HUES64 (cell line): ENCODE measurements at regions not wholly inside any gene's neighbourhood (a gene's known extent, or its start where the extent isn't known, plus 50 kb on each side); places are given as distances from the start of the nearest gene placed in this dataset.
"Not testable (repeated sequence)": the region's sequence is repeated elsewhere in the genome, so short reads cannot be mapped to it uniquely, and the experiment has no call there.

ENCODE experiments used
- H3K27ac ChIP-seq: 2 replicates; pipeline ENCODE4 v1.7.0; 2013; ENCODE audit warnings: low read depth, low read length, inconsistent platforms
- H3K27me3 ChIP-seq: 2 replicates; pipeline ENCODE4 v1.6.1; 2013; ENCODE audit warnings: mild to moderate bottlenecking, low read length; ENCODE audit not compliant: insufficient read depth
- H3K36me3 ChIP-seq: 2 replicates; pipeline ENCODE4 v1.6.1; 2013; ENCODE audit warnings: mild to moderate bottlenecking, low read length; ENCODE audit not compliant: insufficient read depth
- H3K4me1 ChIP-seq: 2 replicates; pipeline ENCODE4 v1.6.1; 2013; ENCODE audit warnings: mild to moderate bottlenecking, low read length, moderate library complexity; ENCODE audit not compliant: insufficient read depth
- H3K4me3 ChIP-seq: 2 replicates; pipeline ENCODE4 v1.5.1; 2013; ENCODE audit warnings: mild to moderate bottlenecking, low read length, moderate library complexity
- H3K9ac ChIP-seq: 2 replicates; pipeline ENCODE4 v1.6.1; 2013; ENCODE audit warnings: mild to moderate bottlenecking, low read depth, low read length
- H3K9me3 ChIP-seq: 2 replicates; pipeline ENCODE4 v1.6.1; 2013; ENCODE audit warnings: low read depth, low read length; ENCODE audit not compliant: insufficient read depth
- WGBS: fragments of 150-250, 120-280 bp; methylation state at CpG from one replicate; pipeline ENCODE4 v1.1.7; 2013; ENCODE audit warnings: missing lambda C conversion rate; 5-methylcytosine and 5-hydroxymethylcytosine counted together

GRCh38 chr18:56294484-56295183 lies 343.8 kb downstream of the TXNL1 start:
- H3K27me3 ChIP-seq, result no peaks in the 10 kb centered on the region
- no peak overlapping the region for H3K4me3 ChIP-seq
- no peaks in the 10 kb centered on the region for H3K36me3 ChIP-seq
- H3K9me3 ChIP-seq, result no peaks in the 10 kb centered on the region
- 93% methylated on average over 5 of the region's 5 CpGs for WGBS
- H3K27ac ChIP-seq, result no peak overlapping the region
- H3K4me1 ChIP-seq, result no peaks in the 10 kb centered on the region
- no peak overlapping the region for H3K9ac ChIP-seq

GRCh38 chr18:56291294-56291693 lies 347.1 kb downstream of the TXNL1 start:
- no peaks in the 10 kb centered on the region for H3K9me3 ChIP-seq
- no peaks in the 10 kb centered on the region for H3K36me3 ChIP-seq
- WGBS, result 94% methylated on average over 4 of the region's 4 CpGs
- no peak overlapping the region for H3K9ac ChIP-seq
- no peaks in the 10 kb centered on the region for H3K27me3 ChIP-seq
- H3K4me3 ChIP-seq, result no peak overlapping the region
- no peaks in the 10 kb centered on the region for H3K4me1 ChIP-seq
- H3K27ac ChIP-seq, result no peak overlapping the region

- no peak overlapping the region for H3K27ac ChIP-seq
- no peaks in the 10 kb centered on the region for H3K36me3 ChIP-seq
- no peak overlapping the region for H3K9ac ChIP-seq
- no peaks in the 10 kb centered on the region for H3K27me3 ChIP-seq
- H3K4me1 ChIP-seq, result no peaks in the 10 kb centered on the region
- H3K9me3 ChIP-seq, result no peaks in the 10 kb centered on the region
- WGBS, result 95% methylated on average over 2 of the region's 2 CpGs
- no peak overlapping the region for H3K4me3 ChIP-seq
Measured at GRCh38 chr18:56289381-56289780, 349.0 kb downstream of the TXNL1 start.

GRCh38 chr18:56286775-56287325 lies 351.5 kb downstream of the TXNL1 start:
- Histone ChIP-seq H3K4me1 (no peaks in the 10 kb centered on the region), H3K4me3 (no peak overlapping the region), H3K9ac (no peak overlapping the region), H3K9me3 (no peaks in the 10 kb centered on the region), H3K36me3 (no peaks in the 10 kb centered on the region), H3K27ac (no peak overlapping the region), H3K27me3 (no peaks in the 10 kb centered on the region)
- 68% methylated on average over 4 of the region's 4 CpGs for WGBS

GRCh38 chr18:56285387-56286065 lies 352.9 kb downstream of the TXNL1 start:
- Histone ChIP-seq H3K36me3 (no peaks in the 10 kb centered on the region), H3K9ac (no peak overlapping the region), H3K27me3 (no peaks in the 10 kb centered on the region), H3K27ac (no peak overlapping the region), H3K4me1 (no peaks in the 10 kb centered on the region), H3K9me3 (no peaks in the 10 kb centered on the region), H3K4me3 (no peak overlapping the region)
- WGBS, result 93% methylated on average over 9 of the region's 9 CpGs

GRCh38 chr18:56284319-56284718 lies 354.1 kb downstream of the TXNL1 start:
- Histone ChIP-seq H3K9me3 (no peaks in the 10 kb centered on the region), H3K27me3 (no peaks in the 10 kb centered on the region), H3K9ac (no peak overlapping the region), H3K4me3 (no peak overlapping the region), H3K27ac (no peak overlapping the region), H3K36me3 (no peaks in the 10 kb centered on the region), H3K4me1 (no peaks in the 10 kb centered on the region)
- 96% methylated on average over 1 of the region's 1 CpG for WGBS

GRCh38 chr18:56283316-56283715 lies 355.1 kb downstream of the TXNL1 start:
- H3K4me3 ChIP-seq, result no peak overlapping the region
- peaks cover 5% of the 10 kb centered on the region for H3K4me1 ChIP-seq
- no peak overlapping the region for H3K9ac ChIP-seq
- H3K36me3 ChIP-seq, result no peaks in the 10 kb centered on the region
- no peak overlapping the region for H3K27ac ChIP-seq
- H3K27me3 ChIP-seq, result no peaks in the 10 kb centered on the region
- H3K9me3 ChIP-seq, result no peaks in the 10 kb centered on the region

GRCh38 chr18:56282234-56283104 lies 355.9 kb downstream of the TXNL1 start:
- Histone ChIP-seq H3K4me3 (no peak overlapping the region), H3K4me1 (peaks cover 9% of the 10 kb centered on the region), H3K36me3 (no peaks in the 10 kb centered on the region), H3K9me3 (no peaks in the 10 kb centered on the region), H3K9ac (no peak overlapping the region), H3K27me3 (no peaks in the 10 kb centered on the region), H3K27ac (no peak overlapping the region)
- WGBS, result 96% methylated on average over 8 of the region's 8 CpGs

- not testable (repeated sequence) for H3K27me3 ChIP-seq, H3K36me3 ChIP-seq, H3K9ac ChIP-seq, H3K9me3 ChIP-seq, H3K4me3 ChIP-seq, H3K27ac ChIP-seq
- WGBS, result 77% methylated on average over 2 of the region's 3 CpGs
- peaks cover 13% of the 10 kb centered on the region for H3K4me1 ChIP-seq
Measured at GRCh38 chr18:56279816-56280215, 358.6 kb downstream of the TXNL1 start.

GRCh38 chr18:56278421-56279003 lies 359.9 kb downstream of the TXNL1 start:
- 78% methylated on average over 4 of the region's 6 CpGs for WGBS

GRCh38 chr18:56276466-56276865 lies 361.9 kb downstream of the TXNL1 start:
- H3K36me3 ChIP-seq, result no peaks in the 10 kb centered on the region
- H3K9me3 ChIP-seq, result no peaks in the 10 kb centered on the region
- WGBS, result 100% methylated on average over 2 of the region's 3 CpGs

More at GRCh38 chr18:56278421-56279003, 359.9 kb downstream of the TXNL1 start:
- Histone ChIP-seq H3K27ac (no peak overlapping the region), H3K9ac (no peak overlapping the region), H3K4me1 (peaks cover 13% of the 10 kb centered on the region), H3K27me3 (no peaks in the 10 kb centered on the region), H3K36me3 (no peaks in the 10 kb centered on the region), H3K4me3 (no peak overlapping the region), H3K9me3 (no peaks in the 10 kb centered on the region)

More at GRCh38 chr18:56276466-56276865, 361.9 kb downstream of the TXNL1 start:
- Histone ChIP-seq H3K4me1 (peaks cover 13% of the 10 kb centered on the region), H3K27me3 (no peaks in the 10 kb centered on the region), H3K27ac (no peak overlapping the region), H3K4me3 (no peak overlapping the region), H3K9ac (no peak overlapping the region)
